ENCODE measurements at regions not wholly inside any gene's neighbourhood (a gene's known extent, or its start where the extent isn't known, plus 50 kb on each side); places are given as distances from the start of the nearest gene placed in this dataset.

GRCh38 chr3:79818015-79818414, 50.2 kb upstream of the ROBO1 start:
- Mint-ChIP-seq H3K4me3 (ENCODE audit: unreplicated experiment) (no peak overlapping the region), H3K36me3 (ENCODE audit: low read depth, unreplicated experiment) (no peaks in the 10 kb centered on the region), H3K27me3 (ENCODE audit: unreplicated experiment) (peaks cover 2% of the 10 kb centered on the region), H3K27ac (ENCODE audit: unreplicated experiment) (no peak overlapping the region), H3K4me1 (ENCODE audit: unreplicated experiment) (no peaks in the 10 kb centered on the region), H3K9me3 (ENCODE audit: unreplicated experiment) (no peaks in the 10 kb centered on the region)
- no peak for TF ChIP-seq CTCF (IDR thresholded peaks at IDR 0.05; ENCODE audit: unreplicated experiment)
- no peak for DNase-seq (ENCODE audit: low spot score)

All from endothelial cell (in vitro differentiated cells).